Prostate gland (tissue), 2 donors: ENCODE measurements at regions not wholly inside any gene's neighbourhood (a gene's known extent, or its start where the extent isn't known, plus 50 kb on each side); places are given as distances from the start of the nearest gene placed in this dataset.

ENCODE experiments used
- CTCF ChIP-seq, 4 experiments: fragments of 200-600 bp in 2 of 4; fragments of 450-650 bp in 2 of 4; sonication (generic) in 2 of 4; IDR thresholded peaks; 1 replicate in 3 of 4; 2 replicates in 1 of 4; pipeline ENCODE4 v1.5.1; 2016 to 2019; ENCODE audit warnings: antibody characterized with exemption in 4 of 4, mild to moderate bottlenecking in 2 of 4, moderate library complexity in 2 of 4
- POLR2A ChIP-seq: fragments of 450-650 bp; IDR thresholded peaks from one replicate; pipeline ENCODE4 v1.6.1; 2016; ENCODE audit warnings: antibody characterized with exemption, mild to moderate bottlenecking

GRCh38 chr19:29379257-29380021 is 146.4 kb upstream of the VSTM2B start:
- TF ChIP-seq POLR2A (no peak), CTCF (IDR thresholded peaks at IDR 0.05) (no peak)
